ENCODE measurements at regions not wholly inside any gene's neighbourhood (a gene's known extent, or its start where the extent isn't known, plus 50 kb on each side); places are given as distances from the start of the nearest gene placed in this dataset.
"Not testable (repeated sequence)": the region's sequence is repeated elsewhere in the genome, so short reads cannot be mapped to it uniquely, and the experiment has no call there.

- TF ChIP-seq IRF2 (CRISPR knock-in tag; IDR thresholded peaks at IDR 0.05; ENCODE audit: borderline replicate concordance, low read depth); CTCF (IDR thresholded peaks at IDR 0.05); ETV6 (CRISPR knock-in tag; IDR thresholded peaks at IDR 0.05); FOXP4 (CRISPR knock-in tag; IDR thresholded peaks at IDR 0.05); RELA (CRISPR knock-in tag; IDR thresholded peaks at IDR 0.05; ENCODE audit: borderline replicate concordance); NR2C2 (CRISPR knock-in tag; IDR thresholded peaks at IDR 0.05); SMAD3 (CRISPR knock-in tag; IDR thresholded peaks at IDR 0.05; ENCODE audit: borderline replicate concordance); NR3C1 (CRISPR knock-in tag; conservative IDR thresholded peaks at IDR 0.05; ENCODE audit: low read depth); MLX (CRISPR knock-in tag; IDR thresholded peaks at IDR 0.05); USF2 (CRISPR knock-in tag; IDR thresholded peaks at IDR 0.05); ELF4 (CRISPR knock-in tag; IDR thresholded peaks at IDR 0.05; ENCODE audit: low read depth); RORB (CRISPR knock-in tag; IDR thresholded peaks at IDR 0.05); GABPB1 (CRISPR knock-in tag; IDR thresholded peaks at IDR 0.05): not testable (repeated sequence)
Observed at GRCh38 chr19:14285726-14286125, 79.8 kb upstream of the ADGRL1 start.

Measured in WTC11 (cell line).